ENCODE measurements at regions not wholly inside any gene's neighbourhood (a gene's known extent, or its start where the extent isn't known, plus 50 kb on each side); places are given as distances from the start of the nearest gene placed in this dataset.

DNA sequence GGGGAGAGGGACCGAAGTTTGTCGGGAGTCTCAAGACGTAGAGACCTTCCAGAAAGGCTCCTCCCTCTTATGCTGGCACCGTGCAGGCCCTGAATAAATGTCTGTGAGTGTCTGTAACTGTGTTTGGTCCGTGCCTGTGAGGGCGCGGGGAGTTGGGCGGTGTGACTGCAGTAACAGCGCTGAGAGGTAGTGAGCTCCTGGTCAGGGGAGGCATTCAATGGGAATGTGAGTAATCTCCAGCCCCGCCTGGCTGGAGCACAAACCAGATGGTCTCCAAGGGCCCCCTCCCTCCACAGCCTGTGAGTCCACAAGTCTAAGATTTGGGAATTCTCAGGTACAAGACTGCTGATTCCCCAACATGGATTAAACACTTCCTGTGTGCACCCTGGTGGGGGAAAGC, 100.0 kb downstream of the HMX1 start:
- Mint-ChIP-seq H3K36me3 (ENCODE audit: low read depth) (no peaks in the 10 kb centered on the region), H3K4me1 (ENCODE audit: low read depth) (no peaks in the 10 kb centered on the region), H3K27me3 (ENCODE audit: low read depth) (no peaks in the 10 kb centered on the region), H3K27ac (no peak overlapping the region), H3K4me3 (no peak overlapping the region), H3K9me3 (no peaks in the 10 kb centered on the region)
- no peak for DNase-seq
- intact Hi-C loops (cut with micrococcal nuclease): no loop called here
- CTCF ChIA-PET: no interaction called here

DNA sequence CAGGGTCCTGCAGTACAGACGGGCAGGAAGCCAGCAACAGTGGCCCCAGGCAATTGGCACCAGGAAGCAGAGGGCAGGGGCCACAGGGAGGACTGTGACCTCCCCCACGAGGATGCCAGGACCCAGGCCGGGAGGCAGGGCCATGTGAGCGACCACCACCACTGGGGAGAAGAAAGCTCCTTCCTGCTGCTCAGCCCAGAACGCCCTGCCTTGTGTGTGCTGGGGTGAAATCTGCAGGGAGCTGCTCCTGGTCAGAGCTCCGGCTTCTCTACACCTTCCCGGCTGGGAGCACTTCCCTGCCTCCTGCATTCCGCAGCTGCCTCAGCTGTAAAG, 100.4 kb downstream of the HMX1 start:
- intact Hi-C loops (cut with micrococcal nuclease): no loop called here
- H3K27ac Mint-ChIP-seq: no peak overlapping the region
- no peaks in the 10 kb centered on the region for H3K27me3 Mint-ChIP-seq (ENCODE audit: low read depth)
- no peak overlapping the region for H3K4me3 Mint-ChIP-seq
- no peaks in the 10 kb centered on the region for H3K36me3 Mint-ChIP-seq (ENCODE audit: low read depth)
- H3K4me1 Mint-ChIP-seq (ENCODE audit: low read depth): no peaks in the 10 kb centered on the region
- DNase-seq: no peak
- H3K9me3 Mint-ChIP-seq: no peaks in the 10 kb centered on the region
- CTCF ChIA-PET: no interaction called here

GRCh38 chr4:8770518-8771257, 101.0 kb downstream of the HMX1 start:
- Mint-ChIP-seq H3K4me3 (no peak overlapping the region), H3K4me1 (ENCODE audit: low read depth) (no peaks in the 10 kb centered on the region), H3K27me3 (ENCODE audit: low read depth) (no peaks in the 10 kb centered on the region), H3K9me3 (no peaks in the 10 kb centered on the region), H3K27ac (no peak overlapping the region), H3K36me3 (ENCODE audit: low read depth) (no peaks in the 10 kb centered on the region)
- no peak for DNase-seq
- intact Hi-C loops (cut with micrococcal nuclease): no loop called here
- CTCF ChIA-PET: no interaction called here

- no peaks in the 10 kb centered on the region for H3K36me3 Mint-ChIP-seq (ENCODE audit: low read depth)
- CTCF ChIA-PET: no interaction called here
- H3K27me3 Mint-ChIP-seq (ENCODE audit: low read depth): no peaks in the 10 kb centered on the region
- DNase-seq: no peak
- no peak overlapping the region for H3K4me3 Mint-ChIP-seq
- H3K4me1 Mint-ChIP-seq (ENCODE audit: low read depth): no peaks in the 10 kb centered on the region
- H3K27ac Mint-ChIP-seq: no peak overlapping the region
- H3K9me3 Mint-ChIP-seq: no peaks in the 10 kb centered on the region
- intact Hi-C loops (cut with micrococcal nuclease): no loop called here
Observed at GRCh38 chr4:8769645-8770517, 101.8 kb downstream of the HMX1 start.

DNA sequence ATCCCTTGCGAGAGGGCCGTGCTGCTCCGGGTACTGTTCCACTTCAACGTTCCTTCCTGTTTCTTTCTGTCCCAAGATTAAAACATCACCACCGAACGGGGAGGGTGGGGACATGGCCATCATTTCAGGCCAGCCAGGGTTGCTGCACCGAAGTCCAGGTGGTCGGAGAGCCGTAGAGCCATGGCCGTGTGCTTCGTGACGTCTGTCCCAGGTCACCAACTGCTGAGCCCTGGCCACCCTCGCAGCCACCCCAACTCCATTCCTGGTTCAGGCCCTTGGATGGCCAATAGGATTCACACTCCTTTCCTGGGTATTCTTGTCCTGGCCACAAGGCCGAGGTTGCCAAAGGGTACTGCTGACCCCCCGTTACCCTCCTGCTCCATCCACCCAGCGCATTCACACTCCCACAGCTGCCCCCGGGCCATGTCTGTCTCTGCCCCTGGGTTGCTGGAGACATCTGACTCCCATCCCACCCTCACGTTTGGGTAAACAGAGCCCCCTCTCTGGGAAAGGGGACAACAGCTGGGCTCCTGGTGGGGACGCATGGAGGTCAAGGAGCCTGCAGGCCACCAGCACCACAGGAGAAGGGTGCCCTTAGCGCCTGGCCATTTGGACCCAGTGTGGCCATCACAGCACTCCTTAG, 103.2 kb downstream of the HMX1 start:
- CTCF ChIA-PET: no interaction called here
- no peak overlapping the region for H3K27ac Mint-ChIP-seq
- intact Hi-C loops (cut with micrococcal nuclease): no loop called here

DNA sequence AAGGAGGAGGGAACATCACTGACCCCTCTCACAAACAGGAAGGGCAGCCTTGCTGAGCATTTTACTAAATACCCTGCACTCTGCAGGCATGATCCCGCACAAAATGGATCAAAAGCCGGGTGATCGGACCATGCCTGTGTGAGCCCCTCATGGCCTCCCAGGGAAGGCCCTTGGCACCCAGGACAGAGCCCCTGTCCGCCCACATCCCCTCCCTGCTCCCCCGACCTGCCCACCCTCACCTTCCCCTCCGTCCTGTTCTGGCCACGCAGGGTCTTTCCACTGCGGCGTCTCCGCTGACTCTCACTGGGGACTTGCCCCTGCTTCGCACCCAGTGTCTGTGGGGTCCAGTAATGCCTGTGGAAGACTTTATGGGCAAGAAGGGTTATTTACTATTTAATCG, 105.0 kb downstream of the HMX1 start:
- DNase-seq: no peak
- Mint-ChIP-seq H3K36me3 (ENCODE audit: low read depth) (no peaks in the 10 kb centered on the region), H3K27me3 (ENCODE audit: low read depth) (no peaks in the 10 kb centered on the region), H3K4me1 (ENCODE audit: low read depth) (no peaks in the 10 kb centered on the region), H3K27ac (no peak overlapping the region), H3K9me3 (no peaks in the 10 kb centered on the region), H3K4me3 (no peak overlapping the region)
- intact Hi-C loops (cut with micrococcal nuclease): no loop called here
- CTCF ChIA-PET: no interaction called here

More for the DNA sequence above, 103.2 kb downstream of the HMX1 start:
- H3K4me3 Mint-ChIP-seq: no peak overlapping the region
- no peaks in the 10 kb centered on the region for H3K4me1 Mint-ChIP-seq (ENCODE audit: low read depth)
- no peaks in the 10 kb centered on the region for H3K36me3 Mint-ChIP-seq (ENCODE audit: low read depth)
- H3K27me3 Mint-ChIP-seq (ENCODE audit: low read depth): no peaks in the 10 kb centered on the region
- no peak for DNase-seq
- H3K9me3 Mint-ChIP-seq: no peaks in the 10 kb centered on the region

GRCh38 chr4:8765631-8766590, 105.7 kb downstream of the HMX1 start:
- CTCF ChIA-PET: no interaction called here
- H3K9me3 Mint-ChIP-seq: no peaks in the 10 kb centered on the region
- intact Hi-C loops (cut with micrococcal nuclease): no loop called here
- H3K4me3 Mint-ChIP-seq: no peak overlapping the region
- no peak overlapping the region for H3K27ac Mint-ChIP-seq
- no peak for DNase-seq
- no peaks in the 10 kb centered on the region for H3K36me3 Mint-ChIP-seq (ENCODE audit: low read depth)
- H3K27me3 Mint-ChIP-seq (ENCODE audit: low read depth): no peaks in the 10 kb centered on the region
- H3K4me1 Mint-ChIP-seq (ENCODE audit: low read depth): no peaks in the 10 kb centered on the region

DNA sequence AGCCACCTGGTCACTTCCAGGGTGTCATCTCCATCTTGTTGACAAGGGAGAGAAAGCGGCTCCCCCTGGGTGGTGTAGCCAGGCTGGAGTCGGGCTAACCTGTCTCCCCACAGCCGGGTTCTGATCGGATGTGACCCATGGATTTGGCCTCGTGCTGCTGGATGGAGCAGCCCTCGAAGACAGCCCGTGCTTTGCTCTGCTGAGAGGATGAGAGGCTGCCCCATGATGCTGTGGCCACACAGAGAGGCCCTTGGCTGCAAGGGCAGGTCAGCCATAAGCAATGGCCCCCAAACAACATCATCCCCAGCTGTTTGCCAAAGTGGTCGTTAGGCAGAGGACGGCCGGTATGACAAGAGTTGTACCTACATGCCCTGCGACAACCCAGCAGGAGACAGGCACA, 106.6 kb downstream of the HMX1 start:
- intact Hi-C loops (cut with micrococcal nuclease): no loop called here
- Mint-ChIP-seq H3K27ac (no peak overlapping the region), H3K4me1 (ENCODE audit: low read depth) (no peaks in the 10 kb centered on the region), H3K9me3 (no peaks in the 10 kb centered on the region), H3K36me3 (ENCODE audit: low read depth) (no peaks in the 10 kb centered on the region), H3K4me3 (no peak overlapping the region), H3K27me3 (ENCODE audit: low read depth) (no peaks in the 10 kb centered on the region)
- DNase-seq: no peak
- CTCF ChIA-PET: no interaction called here

DNA sequence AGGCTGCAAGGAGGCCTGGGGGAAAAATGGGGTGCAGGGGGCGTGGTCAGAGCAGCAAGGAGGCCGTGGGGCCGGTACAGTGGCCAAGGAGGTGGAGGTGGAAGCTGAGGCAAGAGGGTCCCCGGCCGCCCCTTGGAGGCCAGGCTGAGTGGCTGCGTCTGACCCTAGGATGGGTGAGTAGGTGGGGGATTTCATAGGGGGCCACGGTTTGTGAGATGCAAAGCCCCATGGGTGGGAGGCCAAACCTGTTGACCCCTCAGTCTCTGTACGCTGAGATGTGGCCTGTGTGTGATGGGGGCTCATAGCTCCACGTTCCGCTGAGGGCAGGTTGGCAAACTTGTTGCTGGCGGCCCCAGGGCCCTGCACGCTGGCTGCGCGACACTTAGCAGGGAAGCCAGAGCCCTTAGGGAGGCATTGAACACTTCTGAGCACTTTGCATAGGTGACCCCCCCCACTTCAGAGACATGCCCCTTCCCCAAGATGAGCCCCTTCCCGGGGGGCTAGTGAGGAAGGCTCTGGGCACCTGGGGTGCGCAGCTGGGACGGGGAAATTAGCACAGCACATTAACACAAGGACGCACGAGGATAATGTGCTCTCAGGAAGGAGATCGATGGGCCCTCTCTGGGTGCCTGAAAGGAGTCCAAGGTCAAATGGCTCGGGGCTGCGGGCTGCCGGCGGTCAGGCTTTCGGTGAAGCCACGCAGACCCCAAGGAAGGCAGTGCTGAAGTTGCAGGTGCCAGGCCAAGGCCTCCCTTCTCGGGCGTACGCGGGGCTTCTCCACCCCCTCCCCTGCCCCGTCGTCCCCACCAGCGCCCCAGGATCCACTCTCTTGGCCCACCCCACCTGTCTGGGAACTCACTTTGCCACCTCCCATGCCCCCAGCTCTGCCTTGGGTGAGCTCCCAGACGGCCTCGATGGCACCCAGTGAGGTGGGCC, 107.4 kb downstream of the HMX1 start:
- intact Hi-C loops (cut with micrococcal nuclease): no loop called here
- no peak for DNase-seq
- H3K4me3 Mint-ChIP-seq: no peak overlapping the region
- H3K27me3 Mint-ChIP-seq (ENCODE audit: low read depth): no peaks in the 10 kb centered on the region
- H3K36me3 Mint-ChIP-seq (ENCODE audit: low read depth): no peaks in the 10 kb centered on the region
- CTCF ChIA-PET: no interaction called here
- H3K4me1 Mint-ChIP-seq (ENCODE audit: low read depth): no peaks in the 10 kb centered on the region
- no peaks in the 10 kb centered on the region for H3K9me3 Mint-ChIP-seq
- no peak overlapping the region for H3K27ac Mint-ChIP-seq

DNA sequence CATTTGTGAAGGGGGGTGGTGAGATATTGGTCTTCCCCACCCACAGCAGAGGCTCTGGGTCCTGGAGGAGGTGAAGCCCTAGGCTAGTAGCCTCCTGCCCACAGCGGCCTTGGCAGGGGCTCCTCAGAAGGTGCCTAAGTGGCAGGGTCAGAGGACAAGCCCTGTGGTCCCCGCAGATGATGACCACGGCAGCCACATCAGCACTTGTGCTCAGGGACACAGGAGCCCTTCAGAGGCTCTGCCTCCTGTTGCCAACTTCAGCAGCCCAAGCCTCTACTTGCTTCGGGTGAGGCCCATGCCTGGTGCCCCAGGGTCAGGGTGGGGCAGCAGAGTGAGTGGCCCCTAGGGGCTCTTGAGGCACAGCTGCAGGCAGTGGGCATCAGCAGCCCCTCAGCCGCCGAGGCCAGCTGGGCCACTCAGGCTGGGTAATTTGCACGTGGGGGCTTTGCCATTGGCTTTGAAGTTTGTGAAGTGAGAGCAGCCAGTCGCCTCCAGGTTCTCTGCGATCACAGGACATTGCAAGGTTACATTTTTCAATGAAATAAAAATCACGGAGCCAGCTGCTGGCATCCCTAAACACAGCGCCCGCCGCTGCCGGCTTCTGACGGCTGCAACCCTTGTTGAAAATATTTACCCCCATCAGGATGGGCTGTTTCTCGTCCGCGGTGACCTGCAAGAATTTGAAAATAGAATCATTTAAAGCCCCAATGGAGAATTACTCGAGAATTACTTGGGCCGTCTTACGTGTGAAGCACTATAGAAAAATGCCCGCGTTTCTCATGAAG, 108.5 kb downstream of the HMX1 start:
- no peaks in the 10 kb centered on the region for H3K36me3 Mint-ChIP-seq (ENCODE audit: low read depth)
- H3K4me3 Mint-ChIP-seq: no peak overlapping the region
- no peaks in the 10 kb centered on the region for H3K27me3 Mint-ChIP-seq (ENCODE audit: low read depth)
- no peak overlapping the region for H3K27ac Mint-ChIP-seq
- CTCF ChIA-PET: no interaction called here
- no peaks in the 10 kb centered on the region for H3K9me3 Mint-ChIP-seq
- intact Hi-C loops (cut with micrococcal nuclease): no loop called here
- DNase-seq: no peak
- no peaks in the 10 kb centered on the region for H3K4me1 Mint-ChIP-seq (ENCODE audit: low read depth)

DNA sequence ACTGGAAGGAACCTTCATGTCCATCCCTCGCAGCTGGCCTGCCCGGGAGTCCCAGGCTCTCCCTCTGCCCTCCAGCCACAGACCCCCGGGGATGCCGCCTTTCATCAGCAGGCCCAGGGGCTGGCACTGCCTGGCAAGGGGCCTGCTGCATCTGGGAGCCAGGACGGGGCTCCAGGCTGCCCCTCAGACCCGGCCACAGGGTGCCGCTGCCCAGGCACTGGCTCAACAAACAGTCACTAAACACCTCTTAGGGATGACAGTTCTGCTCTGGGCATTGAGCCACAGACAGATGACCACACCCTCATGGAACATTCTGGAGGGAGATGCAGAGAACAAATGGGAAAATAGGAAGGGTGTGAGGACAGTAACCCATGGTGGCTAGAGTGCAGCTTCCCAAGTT, 109.3 kb downstream of the HMX1 start:
- no peaks in the 10 kb centered on the region for H3K9me3 Mint-ChIP-seq
- H3K27ac Mint-ChIP-seq: no peak overlapping the region
- H3K27me3 Mint-ChIP-seq (ENCODE audit: low read depth): no peaks in the 10 kb centered on the region
- H3K36me3 Mint-ChIP-seq (ENCODE audit: low read depth): no peaks in the 10 kb centered on the region
- intact Hi-C loops (cut with micrococcal nuclease): no loop called here
- no peaks in the 10 kb centered on the region for H3K4me1 Mint-ChIP-seq (ENCODE audit: low read depth)
- H3K4me3 Mint-ChIP-seq: no peak overlapping the region
- DNase-seq: no peak
- CTCF ChIA-PET: no interaction called here

Measured in activated naive CD4-positive, alpha-beta T cell treated with anti-CD3 and anti-CD28 coated beads for 36 hours (primary cell).